PC-9 (cell line): ENCODE measurements at regions not wholly inside any gene's neighbourhood (a gene's known extent, or its start where the extent isn't known, plus 50 kb on each side); places are given as distances from the start of the nearest gene placed in this dataset.

ENCODE experiments used
- BruUV-seq: library from RNA; stranded (reverse); fragments of 400-500 nt; replicated peaks from 2 replicates; lab custom pipeline; 2021; lab: Mats Ljungman, UMichigan
- CTCF ChIA-PET: fragments of 300-600 bp; sonication (Branson Sonifier 250); formaldehyde crosslinking; loops from one replicate; lab custom pipeline; 2022; ENCODE audit warnings: antibody characterized with exemption; lab: Charles Lee
- POLR2A ChIA-PET: fragments of 300-600 bp; sonication (Branson Sonifier 250); formaldehyde crosslinking; loops from one replicate; lab custom pipeline; 2022; ENCODE audit warnings: antibody characterized with exemption; ENCODE audit not compliant: unreplicated experiment; lab: Charles Lee
- DNase-seq, 2 experiments: peaks; one replicate each; pipeline versions ENCODE4 v3.0.0 to v3.0.0-alpha.2; 2015 to 2022; ENCODE audit warnings: mixed read lengths in 1 of 2
- H2AFZ ChIP-seq: fragments of 200-600 bp; sonication (generic); 2 replicates; pipeline ENCODE4 v1.8.1; 2017; ENCODE audit warnings: antibody characterized with exemption
- H3F3A ChIP-seq: fragments of 200-600 bp; sonication (generic); 2 replicates; pipeline ENCODE4 v1.8.1; 2017; ENCODE audit warnings: antibody characterized with exemption, mild to moderate bottlenecking, low read depth; ENCODE audit not compliant: insufficient read depth
- H3K27ac ChIP-seq: fragments of 200-600 bp; sonication (generic); 2 replicates; pipeline ENCODE4 v1.6.1; 2016; ENCODE audit warnings: mixed run types
- H3K27me3 ChIP-seq: fragments of 200-600 bp; sonication (generic); 2 replicates; pipeline ENCODE4 v1.6.1; 2016; ENCODE audit warnings: low read depth, mixed run types; ENCODE audit not compliant: insufficient read depth
- H3K36me3 ChIP-seq: fragments of 200-600 bp; sonication (generic); 2 replicates; pipeline ENCODE4 v1.6.1; 2016; ENCODE audit warnings: low read depth, mixed run types
- H3K4me1 ChIP-seq: fragments of 200-600 bp; sonication (generic); replicated peaks from 2 replicates; pipeline ENCODE4 v1.6.1; 2016; ENCODE audit warnings: mixed run types; ENCODE audit not compliant: insufficient read depth
- H3K4me2 ChIP-seq: fragments of 200-600 bp; sonication (generic); 2 replicates; pipeline ENCODE4 v1.6.1; 2017; ENCODE audit warnings: mixed run types
- H3K4me3 ChIP-seq: fragments of 200-600 bp; sonication (generic); 2 replicates; pipeline ENCODE4 v1.6.1; 2016; ENCODE audit warnings: mixed run types
- H3K79me2 ChIP-seq: fragments of 200-600 bp; sonication (generic); 2 replicates; pipeline ENCODE4 v1.6.1; 2017; ENCODE audit warnings: low read depth, mixed run types
- H3K9me2 ChIP-seq: fragments of 200-600 bp; sonication (generic); 2 replicates; pipeline ENCODE4 v1.8.1; 2017; ENCODE audit warnings: mild to moderate bottlenecking; ENCODE audit not compliant: insufficient read depth
- H3K9me3 ChIP-seq: fragments of 200-600 bp; sonication (generic); 2 replicates; pipeline ENCODE4 v1.8.1; 2016; ENCODE audit warnings: low read depth; ENCODE audit not compliant: insufficient read depth
- H4K20me1 ChIP-seq: fragments of 200-600 bp; sonication (generic); 2 replicates; pipeline ENCODE4 v1.8.1; 2017; ENCODE audit not compliant: insufficient read depth
- CTCF ChIP-seq: fragments of 200-600 bp; sonication (generic); conservative IDR thresholded peaks from 2 replicates; pipeline ENCODE4 v1.6.1; 2017; ENCODE audit warnings: mixed run types, antibody characterized with exemption, mild to moderate bottlenecking, moderate library complexity
- EZH2 ChIP-seq: fragments of 200-600 bp; sonication (generic); IDR thresholded peaks from 2 replicates; pipeline ENCODE4 v1.8.0; 2017; ENCODE audit warnings: antibody characterized with exemption, low read depth
- intact Hi-C: fragments of 100-400 bp; cut with micrococcal nuclease; formaldehyde crosslinking; loops from one replicate; pipeline ENCODE4 v1.10.0; 2022; ENCODE audit not compliant: unreplicated experiment

- TF ChIP-seq CTCF = no peak
- no peak for TF ChIP-seq EZH2
- intact Hi-C loops = no loop called here
Observed at GRCh38 chr3:150330174-150330573, 77.9 kb upstream of the TSC22D2 start.

GRCh38 chr3:150329408-150329807 is 78.7 kb upstream of the TSC22D2 start:
- no peak overlapping the region for H3K4me2 ChIP-seq
- H3K4me1 ChIP-seq = peaks cover 20% of the 10 kb centered on the region
- CTCF ChIA-PET = interaction anchor here (0.8 kb wide), 1 partner anchor 12 kb away, joined by 4 read pairs; no protein-coding TSS in a partner anchor
- no peak overlapping the region for H3K4me3 ChIP-seq
- H2AFZ ChIP-seq = no peak overlapping the region
- BruUV-seq = no TSS peak
- no peak overlapping the region for H3K27ac ChIP-seq
- no peaks in the 10 kb centered on the region; the same call in 1 of the 2 replicates for H3K9me3 ChIP-seq
- no peaks in the 10 kb centered on the region for H3K9me2 ChIP-seq
- no peaks in the 10 kb centered on the region for H3K27me3 ChIP-seq
- H3K36me3 ChIP-seq = no peaks in the 10 kb centered on the region
- no peaks in the 10 kb centered on the region for H3K79me2 ChIP-seq
- H3F3A ChIP-seq = peaks cover 6% of the 10 kb centered on the region; the same call in 1 of the 2 replicates
- POLR2A ChIA-PET = no interaction called here
- no peak for DNase-seq
- intact Hi-C loops = no loop called here
- H4K20me1 ChIP-seq = no peaks in the 10 kb centered on the region
- no peak for TF ChIP-seq CTCF
- no peak for TF ChIP-seq EZH2

More at GRCh38 chr3:150330174-150330573, 77.9 kb upstream of the TSC22D2 start:
- no TSS peak for BruUV-seq
- Histone ChIP-seq H3K4me3 (no peak overlapping the region), H3K36me3 (no peaks in the 10 kb centered on the region), H3F3A (no peaks in the 10 kb centered on the region; the same call in 1 of the 2 replicates), H2AFZ (no peak overlapping the region), H3K9me3 (no peaks in the 10 kb centered on the region; the same call in 1 of the 2 replicates), H3K9me2 (no peaks in the 10 kb centered on the region), H3K27me3 (no peaks in the 10 kb centered on the region), H3K4me1 (peaks cover 13% of the 10 kb centered on the region), H3K4me2 (no peak overlapping the region), H3K79me2 (no peaks in the 10 kb centered on the region), H3K27ac (no peak overlapping the region), H4K20me1 (no peaks in the 10 kb centered on the region)
- DNase-seq = no peak
- ChIA-PET CTCF (interaction anchor here (0.8 kb wide), 1 partner anchor 11 kb away, joined by 4 read pairs; no protein-coding TSS in a partner anchor), POLR2A (interaction anchor here (0.8 kb wide), 1 partner anchor 104 kb away, joined by 6 read pairs; no protein-coding TSS in a partner anchor)

- TF ChIP-seq EZH2 = no peak
- no peak for TF ChIP-seq CTCF
- no peaks in the 10 kb centered on the region for H3K9me2 ChIP-seq
- peaks cover 9% of the 10 kb centered on the region; the same call in 1 of the 2 replicates for H3F3A ChIP-seq
- ChIA-PET CTCF (no interaction called here), POLR2A (no interaction called here)
- no peak overlapping the region for H3K27ac ChIP-seq
- DNase-seq = no peak
- intact Hi-C loops = no loop called here
- no peaks in the 10 kb centered on the region for H3K36me3 ChIP-seq
- H2AFZ ChIP-seq = no peak overlapping the region
- no peak overlapping the region for H3K4me2 ChIP-seq
- H3K9me3 ChIP-seq = no peaks in the 10 kb centered on the region
- H3K27me3 ChIP-seq = no peaks in the 10 kb centered on the region
- no peaks in the 10 kb centered on the region for H4K20me1 ChIP-seq
- no TSS peak for BruUV-seq
- H3K79me2 ChIP-seq = no peaks in the 10 kb centered on the region
- peaks cover 24% of the 10 kb centered on the region for H3K4me1 ChIP-seq
- H3K4me3 ChIP-seq = no peak overlapping the region
Observed at GRCh38 chr3:150328654-150329040, 79.5 kb upstream of the TSC22D2 start.
